PC-9 (cell line): ENCODE measurements at regions not wholly inside any gene's neighbourhood (a gene's known extent, or its start where the extent isn't known, plus 50 kb on each side); places are given as distances from the start of the nearest gene placed in this dataset.

ENCODE experiments used
- EZH2 ChIP-seq: fragments of 200-600 bp; sonication (generic); IDR thresholded peaks from 2 replicates; pipeline ENCODE4 v1.8.0; 2017; ENCODE audit warnings: antibody characterized with exemption, low read depth
- TF ChIP-seq, protein P1 (sequence below): fragments of 200-600 bp; sonication (generic); conservative IDR thresholded peaks from 2 replicates; pipeline ENCODE4 v1.6.1; 2017; ENCODE audit warnings: mixed run types, antibody characterized with exemption, mild to moderate bottlenecking, moderate library complexity

GRCh38 chr4:38587106-38587505 is 76.9 kb upstream of the KLF3 start:
- TF ChIP-seq, protein P1, sequence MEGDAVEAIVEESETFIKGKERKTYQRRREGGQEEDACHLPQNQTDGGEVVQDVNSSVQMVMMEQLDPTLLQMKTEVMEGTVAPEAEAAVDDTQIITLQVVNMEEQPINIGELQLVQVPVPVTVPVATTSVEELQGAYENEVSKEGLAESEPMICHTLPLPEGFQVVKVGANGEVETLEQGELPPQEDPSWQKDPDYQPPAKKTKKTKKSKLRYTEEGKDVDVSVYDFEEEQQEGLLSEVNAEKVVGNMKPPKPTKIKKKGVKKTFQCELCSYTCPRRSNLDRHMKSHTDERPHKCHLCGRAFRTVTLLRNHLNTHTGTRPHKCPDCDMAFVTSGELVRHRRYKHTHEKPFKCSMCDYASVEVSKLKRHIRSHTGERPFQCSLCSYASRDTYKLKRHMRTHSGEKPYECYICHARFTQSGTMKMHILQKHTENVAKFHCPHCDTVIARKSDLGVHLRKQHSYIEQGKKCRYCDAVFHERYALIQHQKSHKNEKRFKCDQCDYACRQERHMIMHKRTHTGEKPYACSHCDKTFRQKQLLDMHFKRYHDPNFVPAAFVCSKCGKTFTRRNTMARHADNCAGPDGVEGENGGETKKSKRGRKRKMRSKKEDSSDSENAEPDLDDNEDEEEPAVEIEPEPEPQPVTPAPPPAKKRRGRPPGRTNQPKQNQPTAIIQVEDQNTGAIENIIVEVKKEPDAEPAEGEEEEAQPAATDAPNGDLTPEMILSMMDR = no peak
- no peak for TF ChIP-seq EZH2
